ENCODE measurements at regions not wholly inside any gene's neighbourhood (a gene's known extent, or its start where the extent isn't known, plus 50 kb on each side); places are given as distances from the start of the nearest gene placed in this dataset.
A peak's percentile ranks its signal among the peaks of the same experiment; 100 is the strongest.
"Not testable (repeated sequence)": the region's sequence is repeated elsewhere in the genome, so short reads cannot be mapped to it uniquely, and the experiment has no call there.

DNA sequence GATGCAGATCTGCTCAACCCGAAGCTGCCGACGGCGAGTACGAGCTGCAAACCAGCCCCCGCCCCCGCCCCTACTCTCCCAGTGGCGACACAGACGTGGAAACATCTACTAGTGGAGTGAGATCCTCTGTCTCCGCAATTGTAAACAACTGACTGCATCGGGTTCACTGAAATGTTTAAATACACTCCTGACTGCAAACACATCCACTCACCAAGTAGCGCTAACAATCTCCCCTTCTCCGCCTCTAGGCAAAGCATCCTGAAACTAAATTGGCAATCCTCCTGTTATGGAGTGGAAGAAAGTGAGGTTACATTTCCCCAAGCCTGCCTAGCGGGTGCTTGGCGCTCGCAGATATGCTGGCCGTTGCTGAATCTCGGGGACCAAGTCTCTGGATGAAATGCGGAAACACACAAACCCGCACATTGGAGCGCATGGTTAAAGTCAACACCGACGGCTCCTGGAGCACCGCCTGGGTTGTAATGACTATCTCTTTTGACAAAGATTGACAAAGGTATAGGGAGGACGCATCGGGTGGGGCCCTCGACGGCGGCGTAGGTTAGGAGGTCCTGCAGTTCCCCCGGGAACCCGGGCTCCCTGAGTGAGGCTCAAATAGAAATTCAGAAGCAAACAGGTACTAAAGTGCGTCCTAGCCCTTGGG lies 117.0 kb upstream of the TEX13C start:
- DNase-seq: no peak

- DNase-seq: no peak
These were observed 116.3 kb upstream of the TEX13C start for GRCh38 chrX:125203365-125203736.

- DNase-seq: peak; percentile 8
These were observed 115.7 kb upstream of the TEX13C start for GRCh38 chrX:125203737-125204578.

DNA sequence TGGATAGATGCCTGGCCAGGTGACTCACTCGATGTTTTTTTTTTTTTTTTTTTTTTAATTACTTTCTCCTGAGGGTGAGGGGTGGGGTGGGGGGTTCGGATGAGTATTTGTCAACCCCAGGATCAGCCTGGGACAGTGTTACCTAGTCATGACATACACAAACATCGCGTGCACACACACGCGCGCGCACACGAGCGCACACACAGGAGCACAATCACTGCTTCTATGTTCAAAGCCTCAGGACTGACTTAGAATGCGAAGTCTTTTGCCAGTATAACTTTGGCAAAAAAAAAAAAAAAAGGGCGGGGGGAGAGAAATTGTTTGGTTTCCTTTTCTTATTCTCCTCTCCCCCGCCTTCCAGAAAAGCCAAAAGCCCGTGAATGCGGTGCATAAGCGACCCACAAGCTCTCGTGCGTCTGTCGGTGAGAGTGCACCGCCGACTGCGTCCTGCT lies 115.0 kb upstream of the TEX13C start:
- no peak for DNase-seq

DNA sequence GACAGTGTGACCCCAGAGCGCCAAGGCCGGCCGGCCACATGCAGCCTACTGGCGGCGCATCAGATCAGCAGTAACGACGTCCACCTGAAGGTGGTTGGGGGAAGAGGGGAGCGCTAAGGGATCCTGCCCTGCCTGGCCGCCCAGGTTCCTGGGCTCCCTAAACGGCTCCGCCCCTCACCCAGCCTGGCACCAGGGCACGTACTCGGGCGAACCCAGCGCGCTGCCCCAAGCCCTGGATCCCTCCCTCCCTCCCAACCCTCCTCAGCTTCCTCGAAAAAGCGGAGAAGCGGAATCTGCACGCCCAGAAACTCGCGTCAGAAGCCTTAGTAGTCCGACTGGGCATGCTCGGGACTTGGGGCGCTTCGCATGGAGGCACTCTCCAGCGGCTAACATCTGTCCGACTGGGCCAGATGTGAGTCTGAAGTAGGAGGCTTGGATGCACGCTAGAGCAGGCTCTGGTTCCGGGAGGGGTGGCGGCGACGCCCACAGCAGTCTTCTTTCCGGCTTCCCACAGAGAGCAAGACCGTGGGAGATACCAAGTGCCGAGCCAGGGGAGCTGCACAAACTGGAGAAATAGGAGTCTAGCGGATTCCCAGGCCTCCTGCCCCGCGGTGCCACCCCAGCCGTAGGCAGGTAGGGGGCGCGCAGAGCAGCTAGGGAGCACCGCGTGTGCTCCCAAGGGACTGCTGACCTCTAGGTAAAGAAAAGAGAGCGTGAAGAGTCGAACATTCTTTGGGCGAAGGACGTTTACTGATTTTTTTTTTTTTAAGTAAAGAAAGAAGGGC lies 114.3 kb upstream of the TEX13C start:
- DNase-seq: peak; percentile 41

DNA sequence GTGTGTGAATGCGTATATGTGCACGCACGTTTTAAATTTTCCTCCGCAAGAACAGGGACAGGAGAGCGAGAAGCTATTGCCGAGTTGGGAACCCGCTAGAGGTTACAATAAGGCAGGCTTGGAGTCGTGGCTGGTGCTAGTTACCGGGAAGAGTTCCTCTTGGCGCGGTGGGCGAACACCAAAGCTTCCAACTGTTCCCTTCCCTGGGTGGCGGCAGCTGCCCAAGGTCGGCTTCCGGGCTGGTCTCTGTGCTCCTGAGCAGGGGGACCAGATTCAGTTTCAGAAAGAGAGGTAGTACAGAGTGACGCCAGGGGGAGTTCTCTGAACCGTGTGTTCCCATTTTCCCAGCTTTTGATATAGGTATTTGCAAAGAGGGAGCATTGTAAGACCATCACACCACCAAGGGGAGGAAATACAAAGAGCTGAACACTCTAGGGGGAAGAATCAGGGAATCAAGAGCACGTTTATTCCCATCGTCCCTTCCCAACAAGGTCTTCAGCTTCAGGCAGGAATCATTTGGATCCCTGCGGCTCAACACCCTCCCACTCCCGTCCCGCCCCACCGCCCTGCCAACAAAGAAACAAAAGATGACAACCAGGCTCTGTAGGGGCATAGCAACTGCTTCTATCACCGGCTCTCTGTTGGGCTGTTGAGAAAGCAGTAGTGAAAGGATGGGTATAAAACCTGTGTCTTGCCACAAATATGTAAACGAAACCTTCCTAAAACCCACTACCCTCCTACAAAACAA lies 113.6 kb upstream of the TEX13C start:
- peak; percentile 6 for DNase-seq

DNA sequence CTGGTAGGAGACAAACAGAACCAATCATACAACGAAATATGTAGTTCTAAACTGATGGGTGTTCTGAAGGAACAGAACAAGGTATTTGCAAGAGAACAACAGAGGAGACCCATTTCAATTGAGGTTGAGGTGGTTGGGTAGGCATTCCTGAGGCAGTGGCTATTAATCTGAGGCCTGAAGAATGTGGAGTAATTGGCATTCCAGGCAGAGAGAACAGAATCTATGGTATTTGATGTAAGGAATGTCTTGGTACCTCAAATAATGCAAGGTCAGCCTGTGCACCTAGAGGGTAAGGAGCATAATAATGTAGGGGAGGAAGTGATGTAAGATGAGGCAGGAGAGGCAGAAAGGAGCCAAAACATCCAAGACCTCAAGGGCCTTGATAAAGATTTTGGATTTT lies 109.5 kb upstream of the TEX13C start:
- DNase-seq: no peak

DNA sequence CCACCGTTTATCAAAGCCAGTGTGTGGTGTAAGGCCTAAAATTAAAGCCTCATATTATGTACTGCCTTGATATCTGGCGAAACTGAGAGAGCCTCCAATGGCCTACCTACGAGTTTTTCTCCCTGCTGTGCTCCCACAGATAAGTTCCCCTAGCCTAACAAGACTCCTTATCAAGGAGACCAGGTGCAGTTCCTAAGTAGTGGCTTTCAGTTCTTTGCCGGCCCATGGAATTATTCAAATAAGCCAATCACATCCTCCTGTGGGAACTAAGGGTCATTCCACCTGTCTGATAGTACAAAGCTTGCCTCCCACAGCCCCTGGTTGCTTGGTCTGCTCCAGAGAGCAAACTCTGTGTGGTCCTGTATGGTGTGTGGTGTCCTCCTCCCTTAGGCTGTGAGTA lies 99.8 kb upstream of the TEX13C start:
- peak; percentile 11 for DNase-seq

GRCh38 chrX:125236955-125237354 lies 82.7 kb upstream of the TEX13C start:
- no peak for DNase-seq

DNA sequence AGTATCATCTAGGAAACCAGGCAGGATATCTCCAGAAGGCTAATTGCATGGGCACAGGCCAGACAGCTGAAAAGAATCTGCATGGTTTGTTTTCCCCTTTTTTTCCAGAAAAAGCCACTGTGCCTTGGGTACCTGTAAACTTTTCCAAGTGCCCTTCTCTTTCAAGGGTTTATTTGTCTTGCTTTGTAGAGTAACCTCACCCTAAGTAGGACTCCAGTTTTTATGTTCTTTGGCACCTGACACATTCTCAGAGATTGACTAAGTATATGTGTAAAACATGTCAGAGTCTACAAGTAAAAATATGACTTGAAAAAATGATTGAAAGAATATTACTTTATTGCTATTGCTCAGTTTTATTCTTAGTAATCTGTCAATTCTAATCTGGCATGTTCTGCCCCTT lies 70.7 kb upstream of the TEX13C start:
- DNase-seq: no peak

GRCh38 chrX:125255759-125256158 lies 63.9 kb upstream of the TEX13C start:
- not testable (repeated sequence) for DNase-seq

GRCh38 chrX:125262836-125263235 lies 56.8 kb upstream of the TEX13C start:
- no peak for DNase-seq

GRCh38 chrX:125266153-125266660 lies 53.5 kb upstream of the TEX13C start:
- no peak for DNase-seq
